ENCODE measurements at regions not wholly inside any gene's neighbourhood (a gene's known extent, or its start where the extent isn't known, plus 50 kb on each side); places are given as distances from the start of the nearest gene placed in this dataset.

GRCh38 chr11:112470355-112470754 lies 209.7 kb upstream of the PLET1 start:
- no peak for DNase-seq (ENCODE audit: extremely low spot score, unreplicated experiment)
- Mint-ChIP-seq H3K27me3 (ENCODE audit: unreplicated experiment) (peaks cover 31% of the 10 kb centered on the region), H3K36me3 (ENCODE audit: unreplicated experiment) (no peaks in the 10 kb centered on the region), H3K4me3 (ENCODE audit: unreplicated experiment) (no peak overlapping the region), H3K27ac (ENCODE audit: unreplicated experiment) (no peak overlapping the region), H3K4me1 (ENCODE audit: unreplicated experiment) (peaks cover 2% of the 10 kb centered on the region), H3K9me3 (ENCODE audit: unreplicated experiment) (no peaks in the 10 kb centered on the region)
- no peak for TF ChIP-seq CTCF (IDR thresholded peaks at IDR 0.05)

GRCh38 chr11:112471731-112472130 lies 211.1 kb upstream of the PLET1 start:
- no peak for TF ChIP-seq CTCF (IDR thresholded peaks at IDR 0.05)
- no peak overlapping the region for H3K27ac Mint-ChIP-seq (ENCODE audit: unreplicated experiment)
- no peak overlapping the region for H3K4me3 Mint-ChIP-seq (ENCODE audit: unreplicated experiment)
- no peaks in the 10 kb centered on the region for H3K4me1 Mint-ChIP-seq (ENCODE audit: unreplicated experiment)
- no peaks in the 10 kb centered on the region for H3K9me3 Mint-ChIP-seq (ENCODE audit: unreplicated experiment)
- no peak for DNase-seq (ENCODE audit: extremely low spot score, unreplicated experiment)
- peaks cover 42% of the 10 kb centered on the region for H3K27me3 Mint-ChIP-seq (ENCODE audit: unreplicated experiment)
- H3K36me3 Mint-ChIP-seq (ENCODE audit: unreplicated experiment) = no peaks in the 10 kb centered on the region

- H3K36me3 Mint-ChIP-seq (ENCODE audit: unreplicated experiment) = no peaks in the 10 kb centered on the region
- no peak for TF ChIP-seq CTCF (IDR thresholded peaks at IDR 0.05)
- peaks cover 45% of the 10 kb centered on the region for H3K27me3 Mint-ChIP-seq (ENCODE audit: unreplicated experiment)
- no peak for DNase-seq (ENCODE audit: extremely low spot score, unreplicated experiment)
- H3K4me3 Mint-ChIP-seq (ENCODE audit: unreplicated experiment) = no peak overlapping the region
- no peaks in the 10 kb centered on the region for H3K4me1 Mint-ChIP-seq (ENCODE audit: unreplicated experiment)
- H3K9me3 Mint-ChIP-seq (ENCODE audit: unreplicated experiment) = no peaks in the 10 kb centered on the region
- no peak overlapping the region for H3K27ac Mint-ChIP-seq (ENCODE audit: unreplicated experiment)
Measured at GRCh38 chr11:112477152-112477551, 216.5 kb upstream of the PLET1 start.

GRCh38 chr11:112477581-112478317 lies 217.1 kb upstream of the PLET1 start:
- Mint-ChIP-seq H3K4me3 (ENCODE audit: unreplicated experiment) (no peak overlapping the region), H3K36me3 (ENCODE audit: unreplicated experiment) (no peaks in the 10 kb centered on the region), H3K27ac (ENCODE audit: unreplicated experiment) (no peak overlapping the region), H3K9me3 (ENCODE audit: unreplicated experiment) (no peaks in the 10 kb centered on the region), H3K4me1 (ENCODE audit: unreplicated experiment) (no peaks in the 10 kb centered on the region), H3K27me3 (ENCODE audit: unreplicated experiment) (peaks cover 50% of the 10 kb centered on the region)
- no peak for DNase-seq (ENCODE audit: extremely low spot score, unreplicated experiment)
- no peak for TF ChIP-seq CTCF (IDR thresholded peaks at IDR 0.05)

- no peak overlapping the region for H3K4me3 Mint-ChIP-seq (ENCODE audit: unreplicated experiment)
- no peaks in the 10 kb centered on the region for H3K36me3 Mint-ChIP-seq (ENCODE audit: unreplicated experiment)
- H3K27me3 Mint-ChIP-seq (ENCODE audit: unreplicated experiment) = peaks cover 47% of the 10 kb centered on the region
- TF ChIP-seq CTCF (IDR thresholded peaks at IDR 0.05) = no peak
- H3K4me1 Mint-ChIP-seq (ENCODE audit: unreplicated experiment) = no peaks in the 10 kb centered on the region
- H3K27ac Mint-ChIP-seq (ENCODE audit: unreplicated experiment) = no peak overlapping the region
- no peak for DNase-seq (ENCODE audit: extremely low spot score, unreplicated experiment)
- no peaks in the 10 kb centered on the region for H3K9me3 Mint-ChIP-seq (ENCODE audit: unreplicated experiment)
Measured at GRCh38 chr11:112478806-112479205, 218.1 kb upstream of the PLET1 start.
